ENCODE measurements at regions not wholly inside any gene's neighbourhood (a gene's known extent, or its start where the extent isn't known, plus 50 kb on each side); places are given as distances from the start of the nearest gene placed in this dataset.

GRCh38 chr16:51353055-51353454, 202.0 kb upstream of the SALL1 start:
- DNase-seq = no peak

GRCh38 chr16:51349626-51350025, 198.6 kb upstream of the SALL1 start:
- DNase-seq = no peak

GRCh38 chr16:51343411-51343810, 192.3 kb upstream of the SALL1 start:
- no peak for DNase-seq

GRCh38 chr16:51341204-51341603, 190.1 kb upstream of the SALL1 start:
- no peak for DNase-seq

- DNase-seq = no peak
Measured at GRCh38 chr16:51337662-51338061, 186.6 kb upstream of the SALL1 start.

GRCh38 chr16:51328733-51329132, 177.7 kb upstream of the SALL1 start:
- no peak for DNase-seq

- DNase-seq = no peak
Measured at GRCh38 chr16:51327001-51327400, 175.9 kb upstream of the SALL1 start.

- DNase-seq = no peak
Measured at GRCh38 chr16:51326131-51326856, 175.2 kb upstream of the SALL1 start.

- no peak for DNase-seq
Measured at GRCh38 chr16:51321251-51321650, 170.2 kb upstream of the SALL1 start.

GRCh38 chr16:51317575-51317974, 166.5 kb upstream of the SALL1 start:
- DNase-seq = no peak

GRCh38 chr16:51313198-51313597, 162.1 kb upstream of the SALL1 start:
- no peak for DNase-seq

- DNase-seq = no peak
Measured at GRCh38 chr16:51312363-51313150, 161.5 kb upstream of the SALL1 start.

GRCh38 chr16:51310159-51310558, 159.1 kb upstream of the SALL1 start:
- DNase-seq = no peak

GRCh38 chr16:51306886-51307595, 156.0 kb upstream of the SALL1 start:
- no peak for DNase-seq

GRCh38 chr16:51306116-51306515, 155.0 kb upstream of the SALL1 start:
- no peak for DNase-seq

GRCh38 chr16:51305337-51305736, 154.3 kb upstream of the SALL1 start:
- DNase-seq = no peak

- no peak for DNase-seq
Measured at GRCh38 chr16:51302042-51302441, 151.0 kb upstream of the SALL1 start.

- no peak for DNase-seq
Measured at GRCh38 chr16:51298800-51299199, 147.7 kb upstream of the SALL1 start.

- no peak for DNase-seq
Measured at GRCh38 chr16:51290442-51291285, 139.6 kb upstream of the SALL1 start.

- no peak for DNase-seq
Measured at GRCh38 chr16:51289336-51289735, 138.3 kb upstream of the SALL1 start.

GRCh38 chr16:51287121-51287755, 136.2 kb upstream of the SALL1 start:
- DNase-seq = no peak

GRCh38 chr16:51286272-51286671, 135.2 kb upstream of the SALL1 start:
- no peak for DNase-seq

All from SHP77 treated with DMSO at 0.1 percent for 48 hours (cell line).